Calu3 (cell line): ENCODE measurements at regions not wholly inside any gene's neighbourhood (a gene's known extent, or its start where the extent isn't known, plus 50 kb on each side); places are given as distances from the start of the nearest gene placed in this dataset.

Experiments
- BruUV-seq: library from RNA; stranded (reverse); fragments of 400-500 nt; replicated peaks from 2 replicates; lab custom pipeline; 2021; lab: Mats Ljungman, UMichigan
- CTCF ChIA-PET: fragments of 300-600 bp; sonication (Branson Sonifier 250); formaldehyde crosslinking; loops from one replicate; lab custom pipeline; 2022; ENCODE audit warnings: antibody characterized with exemption; lab: Charles Lee
- DNase-seq: peaks from one replicate; pipeline ENCODE4 v3.0.0; 2022
- H3K27ac Mint-ChIP-seq: one replicate; pipeline ENCODE4 v1.8.0; 2022; ENCODE audit warnings: mixed read lengths; ENCODE audit not compliant: unreplicated experiment
- H3K27me3 Mint-ChIP-seq: one replicate; pipeline ENCODE4 v1.8.0; 2022; ENCODE audit warnings: mixed read lengths; ENCODE audit not compliant: unreplicated experiment
- H3K36me3 Mint-ChIP-seq: one replicate; pipeline ENCODE4 v1.8.0; 2022; ENCODE audit warnings: mild to moderate bottlenecking, moderate library complexity, mixed read lengths; ENCODE audit not compliant: insufficient read depth, unreplicated experiment
- H3K4me1 Mint-ChIP-seq: one replicate; pipeline ENCODE4 v1.8.0; 2022; ENCODE audit warnings: mild to moderate bottlenecking, low read depth, mixed read lengths; ENCODE audit not compliant: unreplicated experiment
- H3K4me3 Mint-ChIP-seq: one replicate; pipeline ENCODE4 v1.8.0; 2022; ENCODE audit warnings: mild to moderate bottlenecking, low read depth, moderate library complexity, mixed read lengths; ENCODE audit not compliant: unreplicated experiment
- H3K9me3 Mint-ChIP-seq: one replicate; pipeline ENCODE4 v1.8.0; 2022; ENCODE audit warnings: low read depth, mixed read lengths; ENCODE audit not compliant: unreplicated experiment
- intact Hi-C: fragments of 100-400 bp; cut with micrococcal nuclease; formaldehyde crosslinking; loops from one replicate; pipeline ENCODE4 v1.10.0; 2022; ENCODE audit not compliant: unreplicated experiment
- TF ChIP-seq, protein P1 (sequence below): fragments of 200-600 bp; IDR thresholded peaks from one replicate; pipeline ENCODE4 v1.8.0; 2022; ENCODE audit warnings: antibody characterized with exemption; ENCODE audit not compliant: unreplicated experiment

DNA sequence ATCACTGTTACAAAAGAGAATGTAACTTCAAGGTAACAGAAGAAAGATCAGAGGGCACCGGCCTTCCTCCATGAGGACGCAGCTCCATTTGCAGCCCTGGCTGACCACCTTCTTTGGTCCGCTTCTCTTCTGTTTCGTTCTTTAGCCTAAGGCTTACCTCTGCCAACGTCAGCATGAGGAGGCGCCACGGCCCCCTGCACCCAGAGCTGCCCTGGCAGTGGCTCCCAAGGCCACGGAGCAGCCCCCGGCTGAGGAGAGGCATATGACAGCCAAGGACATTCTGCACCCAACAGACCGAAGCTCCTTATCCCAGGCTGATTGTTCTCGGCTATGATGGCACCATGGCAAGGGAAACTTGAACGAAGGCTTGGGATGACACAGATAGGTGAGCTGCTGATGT is 250.3 kb downstream of the TOMM20 start:
- H3K27ac Mint-ChIP-seq: no peak overlapping the region
- no peak for DNase-seq

DNA sequence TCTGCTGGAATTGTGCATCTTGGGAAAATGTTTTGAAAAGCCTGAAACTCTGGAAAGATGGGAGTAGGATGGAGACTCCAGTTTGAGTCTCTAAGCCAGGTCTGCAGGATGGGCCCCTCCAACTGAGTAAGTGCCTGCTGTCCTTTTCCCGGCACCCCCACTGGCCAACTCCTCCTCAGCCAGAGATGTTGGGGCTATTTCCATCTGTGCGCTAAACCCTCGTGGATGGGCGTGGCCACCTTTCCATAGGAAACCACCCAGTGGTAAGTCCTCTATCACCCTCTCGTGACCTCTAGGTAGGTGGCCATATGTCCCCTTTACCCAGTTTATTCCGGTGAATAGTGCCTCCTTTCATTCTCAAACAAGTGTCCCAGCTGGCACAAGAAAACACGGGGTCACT is 250.9 kb downstream of the TOMM20 start:
- TF ChIP-seq, protein P1, sequence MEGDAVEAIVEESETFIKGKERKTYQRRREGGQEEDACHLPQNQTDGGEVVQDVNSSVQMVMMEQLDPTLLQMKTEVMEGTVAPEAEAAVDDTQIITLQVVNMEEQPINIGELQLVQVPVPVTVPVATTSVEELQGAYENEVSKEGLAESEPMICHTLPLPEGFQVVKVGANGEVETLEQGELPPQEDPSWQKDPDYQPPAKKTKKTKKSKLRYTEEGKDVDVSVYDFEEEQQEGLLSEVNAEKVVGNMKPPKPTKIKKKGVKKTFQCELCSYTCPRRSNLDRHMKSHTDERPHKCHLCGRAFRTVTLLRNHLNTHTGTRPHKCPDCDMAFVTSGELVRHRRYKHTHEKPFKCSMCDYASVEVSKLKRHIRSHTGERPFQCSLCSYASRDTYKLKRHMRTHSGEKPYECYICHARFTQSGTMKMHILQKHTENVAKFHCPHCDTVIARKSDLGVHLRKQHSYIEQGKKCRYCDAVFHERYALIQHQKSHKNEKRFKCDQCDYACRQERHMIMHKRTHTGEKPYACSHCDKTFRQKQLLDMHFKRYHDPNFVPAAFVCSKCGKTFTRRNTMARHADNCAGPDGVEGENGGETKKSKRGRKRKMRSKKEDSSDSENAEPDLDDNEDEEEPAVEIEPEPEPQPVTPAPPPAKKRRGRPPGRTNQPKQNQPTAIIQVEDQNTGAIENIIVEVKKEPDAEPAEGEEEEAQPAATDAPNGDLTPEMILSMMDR: no peak
- no peak overlapping the region for H3K27ac Mint-ChIP-seq
- no peaks in the 10 kb centered on the region for H3K9me3 Mint-ChIP-seq
- intact Hi-C loops: loop anchor here (5.0 kb wide), 2 partner anchors 85 to 265 kb away; partner anchors contain the start of gene IRF2BP2
- BruUV-seq: no TSS peak
- H3K4me1 Mint-ChIP-seq: peaks cover 51% of the 10 kb centered on the region
- DNase-seq: no peak
- H3K27me3 Mint-ChIP-seq: no peaks in the 10 kb centered on the region
- no peak overlapping the region for H3K4me3 Mint-ChIP-seq
- H3K36me3 Mint-ChIP-seq: peaks cover 12% of the 10 kb centered on the region
- CTCF ChIA-PET: no interaction called here

More for the DNA sequence above, 250.3 kb downstream of the TOMM20 start:
- Mint-ChIP-seq H3K27me3 (no peaks in the 10 kb centered on the region), H3K36me3 (peaks cover 12% of the 10 kb centered on the region), H3K4me3 (no peak overlapping the region), H3K9me3 (peaks cover 2% of the 10 kb centered on the region), H3K4me1 (peaks cover 52% of the 10 kb centered on the region)
- no TSS peak for BruUV-seq
- intact Hi-C loops: loop anchor here (5.0 kb wide), 2 partner anchors 84 to 266 kb away; partner anchors contain the start of gene IRF2BP2
- CTCF ChIA-PET: no interaction called here
- TF ChIP-seq, protein P1: no peak

DNA sequence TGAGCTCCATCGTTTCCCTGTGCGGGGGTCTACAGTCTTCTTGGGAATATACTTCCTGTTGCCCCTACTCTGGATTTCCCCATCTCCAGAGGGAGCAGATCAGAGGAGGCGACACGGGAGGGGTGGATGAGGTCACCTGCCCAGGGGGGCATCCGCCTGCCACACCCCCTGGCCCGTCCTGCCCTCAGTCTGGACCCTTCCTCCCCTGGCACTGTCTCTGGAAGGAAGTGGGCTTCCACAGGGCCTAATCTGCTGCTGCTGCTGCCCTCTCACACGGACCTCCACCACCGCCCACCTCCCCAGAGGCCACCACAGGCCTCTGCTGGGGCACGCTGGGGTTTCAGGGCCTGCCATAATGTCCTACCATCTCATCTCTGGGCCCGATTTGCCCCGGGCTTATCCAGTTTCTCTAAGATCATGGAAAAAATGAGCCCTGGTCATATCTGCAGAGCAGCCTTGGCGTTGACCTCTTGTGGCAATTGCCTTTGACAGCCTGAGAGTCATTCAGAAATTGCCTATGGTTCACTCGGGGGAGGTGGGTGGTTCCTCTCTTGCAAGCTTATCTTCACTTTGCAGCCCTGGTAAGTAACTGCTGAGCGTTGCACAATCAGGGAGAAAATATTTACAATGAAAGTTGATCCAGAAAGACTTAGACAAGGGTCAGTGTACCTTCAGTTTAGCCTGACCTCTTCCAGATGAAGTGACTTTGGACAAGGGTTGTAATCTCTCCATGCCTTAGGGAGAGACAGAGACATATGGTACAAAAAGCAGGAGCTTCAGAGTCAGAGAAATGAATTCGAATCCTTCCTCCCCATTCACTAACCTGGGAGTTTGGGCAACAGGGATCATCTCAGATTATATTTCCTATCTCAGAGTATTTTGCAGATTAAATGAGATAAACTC is 252.4 kb downstream of the TOMM20 start:
- CTCF ChIA-PET: interaction anchor here (0.6 to 0.7 kb wide), 2 partner anchors 208 to 227 kb away, joined by 3 read pairs; no protein-coding TSS in a partner anchor
- Mint-ChIP-seq H3K27me3 (no peaks in the 10 kb centered on the region), H3K4me3 (no peak overlapping the region), H3K36me3 (peaks cover 12% of the 10 kb centered on the region), H3K9me3 (no peaks in the 10 kb centered on the region), H3K4me1 (peaks cover 52% of the 10 kb centered on the region), H3K27ac (peak overlapping the region; percentile 36)
- TF ChIP-seq, protein P1: no peak
- DNase-seq: peak; percentile 42
- BruUV-seq: no TSS peak
- intact Hi-C loops: loop anchor here (5.0 kb wide), 2 partner anchors 86 to 264 kb away; partner anchors contain the start of gene IRF2BP2

DNA sequence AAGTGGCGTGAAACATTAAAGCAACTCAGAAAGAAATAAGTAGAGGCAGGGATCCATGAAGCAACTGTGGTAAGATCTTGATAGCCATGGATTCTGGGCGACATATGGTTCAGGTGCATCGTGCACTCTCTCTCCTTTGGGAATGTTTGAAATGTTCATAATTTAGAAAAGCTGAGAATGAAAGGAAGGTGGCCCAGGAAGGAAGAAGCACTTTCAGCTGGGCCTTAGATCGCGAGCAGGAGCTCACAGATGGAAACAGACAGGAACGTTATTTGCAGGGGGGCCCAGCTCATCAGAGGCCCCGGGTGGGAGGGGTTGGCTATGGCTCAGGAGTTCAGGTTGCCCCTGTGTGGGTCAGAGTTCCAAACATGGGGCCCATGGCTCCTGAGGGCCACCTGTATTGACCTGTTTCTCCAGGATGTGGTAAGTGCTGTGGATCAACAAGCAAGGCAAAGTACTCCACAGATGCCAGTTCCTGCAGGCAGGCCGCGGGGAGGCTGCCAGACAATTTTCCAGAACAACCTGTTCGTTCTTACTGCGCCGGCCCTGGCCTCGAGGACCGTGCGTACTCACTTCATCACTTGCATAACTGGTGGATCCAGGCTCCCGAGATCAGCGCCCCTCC is 253.2 kb downstream of the TOMM20 start:
- CTCF ChIA-PET: interaction anchor here (0.6 kb wide), 1 partner anchor 155 kb away, joined by 3 read pairs; no protein-coding TSS in a partner anchor
- H3K27ac Mint-ChIP-seq: peak overlapping the region; percentile 39
- peaks cover 12% of the 10 kb centered on the region for H3K36me3 Mint-ChIP-seq
- BruUV-seq: no TSS peak
- TF ChIP-seq, protein P1: no peak
- H3K4me1 Mint-ChIP-seq: peaks cover 52% of the 10 kb centered on the region
- intact Hi-C loops: loop anchor here (5.0 kb wide), 2 partner anchors 87 to 263 kb away; partner anchors contain the start of gene IRF2BP2
- H3K27me3 Mint-ChIP-seq: no peaks in the 10 kb centered on the region
- DNase-seq: peak; percentile 24
- H3K4me3 Mint-ChIP-seq: no peak overlapping the region
- H3K9me3 Mint-ChIP-seq: no peaks in the 10 kb centered on the region
